SK-N-SH (cell line): ENCODE measurements at regions not wholly inside any gene's neighbourhood (a gene's known extent, or its start where the extent isn't known, plus 50 kb on each side); places are given as distances from the start of the nearest gene placed in this dataset.

Experiments
- CTCF ChIA-PET: fragments of 300-600, 350-600 bp; formaldehyde crosslinking; extraction: SDS; loops from one replicate; lab custom pipeline; 2021; lab: Yijun Ruan, JAX
- POLR2A ChIA-PET: fragments of 350-600 bp; sonication (Branson Sonifier 250); formaldehyde crosslinking; extraction: SDS; loops from one replicate; lab custom pipeline; 2020; ENCODE audit warnings: antibody characterized with exemption, inconsistent platforms; lab: Yijun Ruan, JAX
- DNase-seq: peaks from one replicate; pipeline ENCODE4 v3.0.0; 2012
- H2AFZ ChIP-seq: fragments of 200-600 bp; sonication (generic); 2 replicates; pipeline ENCODE4 v1.8.1; 2016; ENCODE audit warnings: antibody characterized with exemption, mild to moderate bottlenecking, low read depth
- H3F3A ChIP-seq: fragments of 200-600 bp; sonication (generic); replicated peaks from 2 replicates; pipeline ENCODE3; 2016; ENCODE audit warnings: antibody characterized with exemption, mild to moderate bottlenecking; ENCODE audit not compliant: insufficient read depth
- H3K27ac ChIP-seq, 2 experiments: fragments of 200-500 bp in 1 of 2; fragments of 200-600 bp in 1 of 2; sonication (Bioruptor generic) in 1 of 2; sonication (generic), shearing (Covaris generic) in 1 of 2; 2 replicates each; pipeline versions ENCODE4 v1.5.1 to v1.6.1; 2014 to 2016; ENCODE audit warnings: low read depth in 2 of 2, inconsistent platforms in 1 of 2, low read length in 1 of 2, mild to moderate bottlenecking in 1 of 2, mixed read lengths in 1 of 2
- H3K27me3 ChIP-seq: fragments of 200-600 bp; sonication (generic), shearing (Covaris generic); 2 replicates; pipeline ENCODE4 v1.6.1; 2016; ENCODE audit warnings: mixed run types; ENCODE audit not compliant: insufficient read depth
- H3K36me3 ChIP-seq, 2 experiments: fragments of 200-500 bp in 1 of 2; fragments of 200-600 bp in 1 of 2; sonication (Bioruptor generic) in 1 of 2; sonication (generic) in 1 of 2; replicated peaks in 1 of 2; 2 replicates each; pipeline versions ENCODE3 to v1.5.1; 2014 to 2016; ENCODE audit warnings: low read length in 1 of 2, mild to moderate bottlenecking in 1 of 2; ENCODE audit not compliant: insufficient read depth in 2 of 2, control insufficient read depth in 1 of 2
- H3K4me1 ChIP-seq, 2 experiments: fragments of 200-500 bp in 1 of 2; fragments of 200-600 bp in 1 of 2; sonication (Bioruptor generic) in 1 of 2; sonication (generic), shearing (Covaris generic) in 1 of 2; 2 replicates each; pipeline versions ENCODE4 v1.5.1 to v1.6.1; 2014 to 2016; ENCODE audit warnings: low read depth in 1 of 2, low read length in 1 of 2, mixed run types in 1 of 2; ENCODE audit not compliant: insufficient read depth in 2 of 2, control insufficient read depth in 1 of 2
- H3K4me2 ChIP-seq: fragments of 200-600 bp; sonication (generic), shearing (Covaris generic); 2 replicates; pipeline ENCODE4 v1.6.1; 2017; ENCODE audit warnings: mixed run types
- H3K4me3 ChIP-seq, 2 experiments: fragments of 200-500 bp in 1 of 2; fragments of 200-600 bp in 1 of 2; sonication (Bioruptor generic) in 1 of 2; sonication (generic), shearing (Covaris generic) in 1 of 2; 2 replicates each; pipeline versions ENCODE4 v1.5.1 to v1.8.1; 2014 to 2016; ENCODE audit warnings: low read depth in 2 of 2, inconsistent platforms in 1 of 2, low read length in 1 of 2, mild to moderate bottlenecking in 1 of 2, mixed read lengths in 1 of 2, moderate library complexity in 1 of 2
- H3K79me2 ChIP-seq: fragments of 200-600 bp; sonication (generic); 2 replicates; pipeline ENCODE4 v1.8.1; 2017; ENCODE audit warnings: mild to moderate bottlenecking; ENCODE audit not compliant: insufficient read depth
- H3K9ac ChIP-seq: fragments of 200-600 bp; sonication (generic); 2 replicates; pipeline ENCODE4 v1.6.1; 2017; ENCODE audit warnings: mixed run types
- H3K9me2 ChIP-seq: fragments of 200-600 bp; sonication (generic); 2 replicates; pipeline ENCODE4 v1.6.1; 2017; ENCODE audit warnings: mixed run types
- H3K9me3 ChIP-seq: fragments of 200-600 bp; sonication (generic); 2 replicates; pipeline ENCODE4 v1.6.1; 2017; ENCODE audit warnings: mixed run types, mild to moderate bottlenecking, moderate library complexity
- H4K20me1 ChIP-seq: fragments of 200-600 bp; sonication (generic); 2 replicates; pipeline ENCODE4 v1.6.1; 2017; ENCODE audit warnings: mild to moderate bottlenecking, mixed run types; ENCODE audit not compliant: insufficient read depth
- CHD2 ChIP-seq: fragments of 150-350 bp; IDR thresholded peaks from 2 replicates; pipeline ENCODE4 v1.6.1; 2018; ENCODE audit warnings: low read length; ENCODE audit not compliant: partially characterized antibody
- CTCF ChIP-seq: fragments of 200-600 bp; sonication (generic); IDR thresholded peaks from 2 replicates; pipeline ENCODE4 v1.6.1; 2017; ENCODE audit warnings: antibody characterized with exemption, mild to moderate bottlenecking, moderate library complexity
- ELF1 ChIP-seq: IDR thresholded peaks from 2 replicates; pipeline ENCODE4 v1.4.0; 2012
- EZH2phosphoT487 ChIP-seq: fragments of 200-600 bp; sonication (generic); IDR thresholded peaks from 2 replicates; pipeline ENCODE4 v1.6.1; 2017; ENCODE audit warnings: low read depth, mixed run types, mild to moderate bottlenecking, antibody characterized with exemption, moderate library complexity, borderline replicate concordance
- FOSL2 ChIP-seq: IDR thresholded peaks from 2 replicates; pipeline ENCODE4 v1.4.0; 2012; ENCODE audit warnings: low read depth, mild to moderate bottlenecking, moderate library complexity, borderline replicate concordance
- FOXJ3 ChIP-seq: sonication (generic); formaldehyde crosslinking; IDR thresholded peaks from 2 replicates; pipeline ENCODE4 v1.5.1; 2020; ENCODE audit warnings: mild to moderate bottlenecking, missing genetic modification reagents
- GABPA ChIP-seq: IDR thresholded peaks from 2 replicates; pipeline ENCODE4 v1.4.0; 2012; ENCODE audit warnings: low read depth, mild to moderate bottlenecking
- NRF1 ChIP-seq: IDR thresholded peaks from 2 replicates; pipeline ENCODE4 v1.6.1; 2012; ENCODE audit warnings: low read depth, mild to moderate bottlenecking, low read length
- PBX3 ChIP-seq: IDR thresholded peaks from 2 replicates; pipeline ENCODE4; 2012
- RFX5 ChIP-seq: IDR thresholded peaks from 2 replicates; pipeline ENCODE4 v1.6.1; 2012; ENCODE audit warnings: mild to moderate bottlenecking, improper control_type of control experiment, low read length
- RXRA ChIP-seq: IDR thresholded peaks from 2 replicates; pipeline ENCODE4 v1.4.0; 2012; ENCODE audit warnings: low read depth, mild to moderate bottlenecking, borderline replicate concordance
- SIN3A ChIP-seq: IDR thresholded peaks from 2 replicates; pipeline ENCODE4 v1.6.1; 2012; ENCODE audit warnings: low read depth, mild to moderate bottlenecking, low read length, moderate library complexity, borderline replicate concordance
- SMC3 ChIP-seq: IDR thresholded peaks from 2 replicates; pipeline ENCODE4 v1.6.1; 2012; ENCODE audit warnings: low read depth, low read length, improper control_type of control experiment
- USF1 ChIP-seq: IDR thresholded peaks from 2 replicates; pipeline ENCODE4 v1.4.0; 2012; ENCODE audit warnings: low read depth, borderline replicate concordance
- USF2 ChIP-seq: fragments of 150-350 bp; IDR thresholded peaks from 2 replicates; pipeline ENCODE4 v1.6.1; 2017; ENCODE audit warnings: antibody characterized with exemption, low read length, low read depth, borderline replicate concordance
- WGBS: methylation state at CpG from one replicate; pipeline ENCODE4 v1.1.6; 2017; ENCODE audit warnings: low lambda C conversion rate; 5-methylcytosine and 5-hydroxymethylcytosine counted together

- Histone ChIP-seq H3K4me3 (no peak overlapping the region), H3K9ac (no peak overlapping the region), H3F3A (no peaks in the 10 kb centered on the region), H3K79me2 (no peaks in the 10 kb centered on the region), H3K27me3 (no peaks in the 10 kb centered on the region), H3K4me2 (no peak overlapping the region), H3K9me2 (no peaks in the 10 kb centered on the region), H3K27ac (no peak overlapping the region)
- CTCF ChIA-PET: no interaction called here
- 20% methylated on average over 1 of the region's 1 CpG for WGBS
- TF ChIP-seq SMC3 (no peak), RFX5 (no peak), CHD2 (no peak), FOSL2 (no peak)
- TF ChIP-seq, all 33 proteins: peak for 0
- Histone ChIP-seq H3K9me3 (no peaks in the 10 kb centered on the region), H2AFZ (no peak overlapping the region), H4K20me1 (no peaks in the 10 kb centered on the region), H3K36me3 (no peaks in the 10 kb centered on the region), H3K4me1 (no peaks in the 10 kb centered on the region)
- POLR2A ChIA-PET: no interaction called here
- DNase-seq: no peak
Observed at GRCh38 chr4:134879019-134879418, 677.4 kb upstream of the PABPC4L start.

GRCh38 chr4:134867027-134867426 lies 665.4 kb upstream of the PABPC4L start:
- Histone ChIP-seq H3K9me3 (no peaks in the 10 kb centered on the region), H2AFZ (no peak overlapping the region), H3K27ac (peak overlapping the region in 1 of 2 experiments; percentile 39; a peak in 1 of 4 replicates), H3K4me3 (no peak overlapping the region), H4K20me1 (no peaks in the 10 kb centered on the region), H3K9me2 (peaks cover 3% of the 10 kb centered on the region; the same call in 1 of the 2 replicates), H3K4me1 (no peaks in the 10 kb centered on the region; a peak in 1 of 4 replicates), H3K4me2 (no peak overlapping the region), H3K36me3 (no peaks in the 10 kb centered on the region), H3K79me2 (no peaks in the 10 kb centered on the region), H3K9ac (no peak overlapping the region), H3F3A (no peaks in the 10 kb centered on the region), H3K27me3 (no peaks in the 10 kb centered on the region)
- TF ChIP-seq FOSL2: no peak
- TF ChIP-seq NRF1: no peak
- TF ChIP-seq GABPA: no peak
- TF ChIP-seq RXRA: no peak
- TF ChIP-seq SIN3A: no peak
- DNase-seq: no peak
- CTCF ChIA-PET: no interaction called here
- POLR2A ChIA-PET: no interaction called here

GRCh38 chr4:134865675-134866074 lies 664.1 kb upstream of the PABPC4L start:
- no peaks in the 10 kb centered on the region for H3K27me3 ChIP-seq
- H3K9me3 ChIP-seq: no peaks in the 10 kb centered on the region
- H4K20me1 ChIP-seq: no peaks in the 10 kb centered on the region
- CTCF ChIA-PET: no interaction called here
- H3K9ac ChIP-seq: no peak overlapping the region
- H3K27ac ChIP-seq: no peak overlapping the region
- 0% methylated on average over 1 of the region's 1 CpG for WGBS
- no peak overlapping the region; a peak in 1 of 4 replicates for H3K4me3 ChIP-seq
- no peaks in the 10 kb centered on the region for H3K79me2 ChIP-seq
- H3K9me2 ChIP-seq: no peaks in the 10 kb centered on the region
- H3F3A ChIP-seq: no peaks in the 10 kb centered on the region
- TF ChIP-seq USF1 (no peak), EZH2phosphoT487 (no peak), CTCF (peak; percentile 40), ELF1 (no peak), PBX3 (no peak), RFX5 (no peak), USF2 (no peak), FOXJ3 (CRISPR knock-in tag) (no peak)
- TF ChIP-seq, all 33 proteins: peak for 1
- no peak overlapping the region for H2AFZ ChIP-seq
- POLR2A ChIA-PET: no interaction called here
- no peaks in the 10 kb centered on the region; a peak in 1 of 4 replicates for H3K4me1 ChIP-seq
- no peak for DNase-seq
- H3K36me3 ChIP-seq: no peaks in the 10 kb centered on the region
- H3K4me2 ChIP-seq: no peak overlapping the region
